Breast epithelium (tissue), 4 donors: ENCODE measurements at regions not wholly inside any gene's neighbourhood (a gene's known extent, or its start where the extent isn't known, plus 50 kb on each side); places are given as distances from the start of the nearest gene placed in this dataset.

ENCODE experiments used
- DNase-seq, 2 donors: peaks; one replicate each; pipeline ENCODE4 v3.0.0-alpha.2; 2019; ENCODE audit warnings: low spot score in 2 of 2
- H3K27ac ChIP-seq, 2 donors: fragments of 200-600 bp; sonication (generic) in 1 of 2; one replicate each; pipeline ENCODE4 v1.5.1; 2016 to 2019; ENCODE audit warnings: mild to moderate bottlenecking in 1 of 2
- H3K27me3 ChIP-seq, 2 donors: fragments of 200-600 bp; sonication (generic) in 1 of 2; one replicate each; pipeline versions ENCODE4 v1.5.1 to v1.6.0; 2017 to 2019; ENCODE audit warnings: control low read depth in 1 of 2, mild to moderate bottlenecking in 1 of 2
- H3K36me3 ChIP-seq: fragments of 200-600 bp; one replicate; pipeline ENCODE4 v1.5.1; 2019
- H3K4me1 ChIP-seq, 2 donors: fragments of 200-600 bp; sonication (generic); one replicate each; pipeline ENCODE4 v1.5.1; 2016 to 2019; ENCODE audit warnings: control low read depth in 1 of 2
- H3K4me3 ChIP-seq, 3 donors: fragments of 200-600 bp; sonication (generic); 1 replicate in 2 of 3; 2 replicates in 1 of 3; pipeline ENCODE4 v1.5.1; 2016 to 2019; ENCODE audit warnings: mild to moderate bottlenecking in 3 of 3, moderate library complexity in 2 of 3
- H3K9me3 ChIP-seq, 2 donors: fragments of 200-600 bp; sonication (generic) in 1 of 2; one replicate each; pipeline ENCODE4 v1.5.1; 2016 to 2019; ENCODE audit warnings: control low read depth in 1 of 2
- CTCF ChIP-seq, 3 donors: fragments of 450-650 bp; IDR thresholded peaks; one replicate each; pipeline ENCODE4 v1.5.1; 2016 to 2017; ENCODE audit warnings: antibody characterized with exemption in 3 of 3, mild to moderate bottlenecking in 3 of 3, moderate library complexity in 3 of 3
- POLR2A ChIP-seq: fragments of 450-650 bp; IDR thresholded peaks from one replicate; pipeline ENCODE4 v1.6.1; 2016; ENCODE audit warnings: antibody characterized with exemption, mild to moderate bottlenecking, moderate library complexity
- POLR2AphosphoS5 ChIP-seq, 3 donors: sonication (generic); formaldehyde crosslinking; IDR thresholded peaks; one replicate each; pipeline ENCODE4 v1.6.1; 2017; ENCODE audit warnings: antibody characterized with exemption in 3 of 3
- intact Hi-C: fragments of 100-400 bp; cut with DNase I; formaldehyde crosslinking; loops from one replicate; pipeline ENCODE4 v1.15.1; 2023; ENCODE audit warnings: low total_unique reads

DNA sequence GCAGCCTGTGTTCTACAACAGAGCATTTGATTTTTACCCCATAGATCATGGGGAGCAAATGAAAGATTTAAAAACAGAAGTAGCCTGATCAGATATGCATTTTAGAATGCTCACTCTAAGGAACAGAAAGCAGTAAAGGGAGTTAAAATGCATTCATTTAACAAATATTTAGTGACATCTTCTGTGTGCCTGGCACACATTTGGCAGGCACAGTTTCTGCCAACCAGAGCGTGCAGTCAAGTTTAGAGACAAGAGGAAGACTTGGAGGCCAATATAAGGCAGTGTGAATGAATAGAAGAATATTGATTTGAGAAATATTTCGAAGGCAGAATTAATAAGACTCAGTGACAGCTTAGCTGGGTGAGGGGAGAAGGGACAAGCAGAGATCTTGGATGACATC, 210.1 kb downstream of the KDR start:
- no peaks in the 10 kb centered on the region for H3K9me3 ChIP-seq
- intact Hi-C loops = no loop called here
- H3K4me3 ChIP-seq = no peak overlapping the region
- no peak overlapping the region for H3K27ac ChIP-seq
- H3K27me3 ChIP-seq = no peaks in the 10 kb centered on the region
- no peak for DNase-seq
- H3K4me1 ChIP-seq = no peaks in the 10 kb centered on the region
- H3K36me3 ChIP-seq = no peaks in the 10 kb centered on the region
- TF ChIP-seq CTCF (IDR thresholded peaks at IDR 0.05) = no peak
- TF ChIP-seq POLR2A = no peak
- TF ChIP-seq POLR2AphosphoS5 (IDR thresholded peaks at IDR 0.05) = no peak

GRCh38 chr4:54914781-54915180, 210.6 kb downstream of the KDR start:
- no peak for TF ChIP-seq POLR2AphosphoS5 (IDR thresholded peaks at IDR 0.05)
- TF ChIP-seq POLR2A = no peak
- no peak for TF ChIP-seq CTCF (IDR thresholded peaks at IDR 0.05)
- Histone ChIP-seq H3K4me3 (no peak overlapping the region), H3K27me3 (no peaks in the 10 kb centered on the region), H3K9me3 (no peaks in the 10 kb centered on the region), H3K4me1 (no peaks in the 10 kb centered on the region), H3K36me3 (no peaks in the 10 kb centered on the region), H3K27ac (no peak overlapping the region)
- intact Hi-C loops = no loop called here
- no peak for DNase-seq

DNA sequence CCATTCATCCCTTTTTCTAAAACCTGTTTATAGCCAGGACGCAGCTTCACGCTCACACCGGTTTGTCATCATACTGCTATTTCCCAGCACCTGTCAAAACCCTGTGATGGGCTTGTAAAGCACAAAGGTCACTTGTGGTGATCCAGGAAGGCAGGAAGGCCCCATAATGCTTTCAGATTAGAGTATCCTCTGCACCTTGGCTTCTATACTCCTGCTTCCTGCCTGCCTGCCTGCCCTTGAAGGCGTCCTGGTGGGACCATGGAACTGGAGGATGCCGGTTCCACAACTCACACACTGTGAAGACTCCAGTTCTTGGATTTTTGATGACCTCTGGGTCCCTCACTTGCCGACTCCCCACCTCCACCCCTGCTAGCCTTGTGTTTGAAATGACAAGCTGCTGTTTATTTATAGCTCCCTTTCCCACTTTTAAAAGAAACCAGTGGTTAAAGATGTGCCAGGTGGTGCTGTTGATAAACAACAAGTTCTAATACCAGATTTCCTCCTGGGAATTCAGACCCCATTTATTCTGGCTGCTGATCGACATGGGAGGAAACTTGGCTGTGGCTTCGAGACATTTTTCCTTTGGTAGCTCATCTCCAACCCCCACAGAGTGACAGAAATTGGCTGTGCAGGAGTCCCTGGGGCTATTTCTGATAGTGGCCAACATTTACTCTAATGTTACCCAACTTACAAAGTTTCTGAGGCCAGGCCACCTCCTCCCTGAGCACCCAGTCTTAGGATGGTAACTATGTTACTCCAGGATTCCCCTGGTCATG, 211.5 kb downstream of the KDR start:
- Histone ChIP-seq H3K27ac (peak overlapping the region; percentile 27 to 43), H3K36me3 (no peaks in the 10 kb centered on the region), H3K27me3 (no peaks in the 10 kb centered on the region), H3K4me1 (no peaks in the 10 kb centered on the region), H3K4me3 (no peak overlapping the region), H3K9me3 (no peaks in the 10 kb centered on the region)
- intact Hi-C loops = no loop called here
- TF ChIP-seq POLR2AphosphoS5 (IDR thresholded peaks at IDR 0.05) (no peak), POLR2A (no peak)
- DNase-seq = no peak

DNA sequence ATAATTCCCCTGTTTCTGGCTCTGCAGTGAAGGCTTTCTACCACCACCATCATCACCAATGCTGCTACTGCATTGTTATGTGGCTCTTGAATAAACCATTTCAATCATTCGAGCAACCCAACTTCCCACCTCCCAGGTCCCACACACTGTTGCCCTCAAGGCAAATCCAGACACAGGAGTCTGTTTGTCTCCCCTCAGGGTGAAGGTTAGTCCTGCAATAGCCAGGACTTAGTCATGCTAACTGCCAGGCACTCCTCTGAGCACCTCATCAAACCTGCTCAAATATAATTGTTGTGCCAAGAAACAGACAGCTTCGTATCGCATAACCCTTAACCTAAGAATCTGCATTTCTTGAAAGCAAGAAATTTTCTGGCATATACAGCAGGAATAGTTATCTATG, 213.2 kb downstream of the KDR start:
- no peak for DNase-seq
- no peaks in the 10 kb centered on the region for H3K27me3 ChIP-seq
- H3K27ac ChIP-seq = no peak overlapping the region
- H3K4me1 ChIP-seq = no peaks in the 10 kb centered on the region
- H3K9me3 ChIP-seq = no peaks in the 10 kb centered on the region
- TF ChIP-seq CTCF (IDR thresholded peaks at IDR 0.05) (no peak), POLR2AphosphoS5 (IDR thresholded peaks at IDR 0.05) (no peak), POLR2A (no peak)
- no peaks in the 10 kb centered on the region for H3K36me3 ChIP-seq
- intact Hi-C loops = no loop called here
- no peak overlapping the region for H3K4me3 ChIP-seq

GRCh38 chr4:54909961-54910360, 215.4 kb downstream of the KDR start:
- Histone ChIP-seq H3K9me3 (no peaks in the 10 kb centered on the region), H3K27me3 (no peaks in the 10 kb centered on the region), H3K36me3 (no peaks in the 10 kb centered on the region), H3K27ac (no peak overlapping the region), H3K4me3 (no peak overlapping the region), H3K4me1 (no peaks in the 10 kb centered on the region)
- DNase-seq = no peak
- intact Hi-C loops = no loop called here
- TF ChIP-seq POLR2A (no peak), CTCF (IDR thresholded peaks at IDR 0.05) (no peak), POLR2AphosphoS5 (IDR thresholded peaks at IDR 0.05) (no peak)
